SU-DHL-6 (cell line): ENCODE measurements at regions not wholly inside any gene's neighbourhood (a gene's known extent, or its start where the extent isn't known, plus 50 kb on each side); places are given as distances from the start of the nearest gene placed in this dataset.

Experiments used
- CTCF ChIP-seq: fragments of 200-600 bp; sonication (generic); IDR thresholded peaks from one replicate; pipeline ENCODE4 v1.5.1; 2017; ENCODE audit warnings: antibody characterized with exemption, mild to moderate bottlenecking, low read length, moderate library complexity; ENCODE audit not compliant: insufficient read depth, poor library complexity, severe bottlenecking
- EZH2phosphoT487 ChIP-seq: fragments of 200-600 bp; sonication (generic), shearing (Covaris generic); conservative IDR thresholded peaks from 2 replicates; pipeline ENCODE4 v1.6.1; 2018; ENCODE audit warnings: mild to moderate bottlenecking, antibody characterized with exemption, low read length, moderate library complexity, mixed read lengths

- TF ChIP-seq CTCF = no peak
- no peak for TF ChIP-seq EZH2phosphoT487
These were observed 360.5 kb upstream of the SLC7A11 start for GRCh38 chr4:138602664-138603063.
